ENCODE measurements at regions not wholly inside any gene's neighbourhood (a gene's known extent, or its start where the extent isn't known, plus 50 kb on each side); places are given as distances from the start of the nearest gene placed in this dataset.
A peak's percentile ranks its signal among the peaks of the same experiment; 100 is the strongest.
"Not testable (repeated sequence)": the region's sequence is repeated elsewhere in the genome, so short reads cannot be mapped to it uniquely, and the experiment has no call there.

DNA sequence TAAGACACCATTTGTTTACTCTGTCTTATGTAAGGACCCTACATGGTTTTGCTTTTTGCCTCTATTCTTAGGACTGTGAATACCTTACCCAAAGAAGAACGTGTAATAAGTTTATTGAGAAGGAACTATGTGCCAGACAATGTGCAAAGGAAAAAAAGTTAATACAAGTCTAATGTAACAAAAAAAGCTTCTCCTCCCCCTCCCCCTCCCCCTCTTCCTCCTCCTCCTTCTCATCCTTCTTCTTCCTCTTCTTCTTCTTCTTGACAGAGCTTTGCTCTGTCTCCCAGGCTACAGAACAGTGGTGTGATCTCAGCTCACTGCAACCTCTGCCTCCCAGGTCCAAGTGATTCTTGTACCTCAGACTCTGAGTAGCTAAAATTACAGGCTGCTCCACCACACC lies 50.9 kb upstream of the MITF start:
- Mint-ChIP-seq H3K4me3 (no peak overlapping the region), H3K27ac (no peak overlapping the region), H3K4me1 (no peaks in the 10 kb centered on the region), H3K27me3 (no peaks in the 10 kb centered on the region), H3K36me3 (no peaks in the 10 kb centered on the region), H3K9me3 (peaks cover 0 to 2% (median 0%) of the 10 kb centered on the region in 7 donors)
- DNase-seq (no peak), ATAC-seq (ENCODE audit: low read depth in 2 of 2) (no peak)

DNA sequence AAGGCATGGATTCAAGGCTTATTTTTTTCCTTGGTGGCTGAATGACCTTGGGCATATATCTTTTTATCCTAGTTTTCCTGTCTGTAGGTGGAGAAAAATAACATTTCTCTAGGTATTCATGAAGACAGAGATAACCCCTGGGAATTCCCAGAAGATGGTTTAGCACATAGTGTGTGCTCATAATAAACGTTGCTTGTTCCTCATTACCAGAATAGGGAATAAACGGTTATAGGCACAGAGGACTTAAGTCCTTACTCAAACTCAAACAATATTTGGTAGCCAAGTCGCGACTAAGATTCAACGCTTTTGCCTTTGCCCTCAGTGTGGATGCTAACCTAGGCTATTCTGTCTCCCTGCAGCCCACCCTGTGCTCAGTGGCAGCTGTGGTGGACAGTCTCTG lies 51.6 kb upstream of the MITF start:
- ATAC-seq (ENCODE audit: low read depth in 2 of 2) (no peak), DNase-seq (no peak)
- Mint-ChIP-seq H3K4me1 (no peaks in the 10 kb centered on the region), H3K27ac (no peak overlapping the region), H3K36me3 (no peaks in the 10 kb centered on the region), H3K9me3 (peaks cover 0 to 2% (median 0%) of the 10 kb centered on the region in 7 donors), H3K27me3 (no peaks in the 10 kb centered on the region), H3K4me3 (no peak overlapping the region)

DNA sequence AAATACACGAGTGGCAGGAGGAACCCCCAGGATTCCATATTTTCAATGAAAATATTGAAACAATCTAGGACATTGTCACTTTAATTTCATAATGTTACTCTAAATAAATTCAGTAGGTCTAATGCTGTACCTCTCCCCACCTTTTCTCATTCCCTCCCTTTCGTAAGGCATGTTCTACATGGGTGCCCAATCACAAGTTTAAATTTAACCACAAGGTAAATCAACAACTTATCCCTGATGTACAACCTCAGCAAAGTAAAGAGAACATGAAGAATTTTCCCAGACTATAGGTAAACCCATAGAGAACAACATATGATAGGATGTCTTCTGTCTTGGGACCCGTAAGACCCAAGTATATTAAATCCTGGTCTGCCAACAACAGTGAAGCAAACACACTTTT lies 53.2 kb upstream of the MITF start:
- no peak overlapping the region for H3K27ac Mint-ChIP-seq
- DNase-seq (no peak), ATAC-seq (ENCODE audit: low read depth in 2 of 2) (no peak)
- peaks cover 0 to 2% (median 0%) of the 10 kb centered on the region in 7 donors for H3K9me3 Mint-ChIP-seq
- H3K36me3 Mint-ChIP-seq = no peaks in the 10 kb centered on the region
- peaks cover 0 to 6% (median 0%) of the 10 kb centered on the region in 3 donors for H3K27me3 Mint-ChIP-seq
- H3K4me1 Mint-ChIP-seq = no peaks in the 10 kb centered on the region
- no peak overlapping the region for H3K4me3 Mint-ChIP-seq

DNA sequence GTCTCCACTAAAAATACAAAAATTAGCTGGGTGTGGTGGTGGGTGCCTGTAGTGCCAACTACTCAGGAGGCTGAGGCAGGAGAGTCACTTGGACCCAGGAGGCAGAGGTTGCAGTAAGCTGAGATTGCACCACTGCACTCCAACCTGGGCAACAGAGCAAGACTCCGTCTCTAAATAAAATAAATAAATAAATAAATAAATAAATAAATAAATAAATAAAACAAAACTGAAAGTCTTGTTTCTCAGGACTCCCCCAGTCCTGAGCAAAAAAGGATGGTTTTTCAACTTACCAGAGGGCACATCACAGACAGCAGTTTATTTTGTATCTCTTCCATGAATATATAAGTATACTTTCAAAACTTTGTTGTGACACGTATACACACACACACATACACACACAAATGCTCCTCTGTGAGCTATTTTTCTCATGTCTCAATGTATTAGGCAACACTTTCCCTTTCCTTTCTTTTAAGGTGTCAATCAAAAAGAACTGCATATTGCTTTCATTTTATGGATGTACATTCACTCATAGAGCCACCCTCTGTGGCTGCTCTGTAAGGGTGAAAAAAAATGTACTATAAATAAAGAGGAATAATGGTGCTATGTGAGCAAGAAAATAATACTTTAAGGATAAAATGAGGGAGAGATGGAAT lies 54.8 kb upstream of the MITF start:
- H3K9me3 Mint-ChIP-seq = peaks cover 0 to 2% (median 0%) of the 10 kb centered on the region in 7 donors
- no peak overlapping the region for H3K27ac Mint-ChIP-seq
- H3K27me3 Mint-ChIP-seq = peaks cover 0 to 9% (median 0%) of the 10 kb centered on the region in 3 donors
- H3K4me3 Mint-ChIP-seq = no peak overlapping the region
- no peak for ATAC-seq (ENCODE audit: low read depth in 2 of 2)
- no peaks in the 10 kb centered on the region for H3K36me3 Mint-ChIP-seq
- no peaks in the 10 kb centered on the region for H3K4me1 Mint-ChIP-seq
- DNase-seq = no peak

DNA sequence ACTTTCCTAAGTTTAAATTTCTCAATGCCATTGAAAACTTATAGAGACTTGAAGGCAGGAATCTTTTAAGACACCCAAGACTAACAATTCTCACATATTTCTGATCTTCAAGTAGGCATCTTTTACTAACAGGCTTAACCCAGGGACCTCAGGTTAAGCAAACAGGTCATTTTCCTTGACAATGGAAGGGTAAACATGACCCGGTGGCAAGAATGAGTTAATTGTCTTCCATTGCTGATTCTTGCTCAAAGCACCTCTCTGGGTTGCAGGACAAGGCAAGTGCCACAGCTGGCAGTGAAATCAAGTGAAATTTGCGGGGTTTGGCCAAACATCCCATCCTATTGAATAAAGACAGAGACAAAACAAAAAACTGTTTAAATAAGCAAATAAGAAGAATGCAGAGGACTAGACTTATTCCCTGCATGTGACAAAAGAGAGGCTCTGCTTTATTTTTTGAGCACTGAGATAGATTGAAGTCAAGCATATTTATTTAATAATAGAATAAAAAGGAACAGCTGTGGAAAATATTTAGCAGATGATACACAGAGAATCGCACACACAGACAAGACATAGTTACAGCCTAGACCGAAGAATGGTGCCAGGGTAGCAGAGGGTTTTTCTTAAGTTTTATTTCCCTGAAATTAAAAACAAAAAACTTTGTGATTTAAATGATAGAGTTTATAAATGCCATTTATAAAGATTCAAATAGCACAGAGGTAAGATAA lies 56.0 kb upstream of the MITF start:
- DNase-seq (no peak), ATAC-seq (ENCODE audit: low read depth in 2 of 2) (no peak)
- Mint-ChIP-seq H3K4me3 (no peak overlapping the region), H3K36me3 (no peaks in the 10 kb centered on the region), H3K27ac (peak overlapping the region in 1 of 6 donors; percentile 56), H3K4me1 (no peaks in the 10 kb centered on the region), H3K27me3 (peaks cover 0 to 15% (median 0%) of the 10 kb centered on the region in 3 donors), H3K9me3 (peaks cover 0 to 1% (median 0%) of the 10 kb centered on the region in 7 donors)

DNA sequence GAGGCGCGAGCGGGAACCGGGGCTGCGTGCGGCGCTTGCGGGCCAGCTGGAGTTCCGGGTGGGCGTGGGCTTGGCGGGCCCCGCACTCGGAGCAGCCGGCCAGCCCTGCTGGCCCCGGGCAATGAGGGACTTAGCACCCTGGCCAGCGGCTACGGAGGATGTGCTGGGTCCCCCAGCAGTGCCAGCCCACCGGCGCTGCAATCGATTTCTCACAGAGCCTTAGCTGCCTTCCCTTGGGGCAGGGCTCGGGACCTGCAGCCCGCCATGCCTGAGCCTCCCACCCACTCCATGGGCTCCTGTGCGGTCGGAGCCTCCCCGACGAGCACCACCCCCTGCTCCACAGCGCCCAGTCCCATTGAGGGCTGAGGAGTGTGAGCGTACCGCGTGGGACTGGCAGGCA lies 61.8 kb upstream of the MITF start:
- H3K27me3 Mint-ChIP-seq = peaks cover 0 to 20% (median 0%) of the 10 kb centered on the region in 3 donors
- not testable (repeated sequence) for H3K4me3 Mint-ChIP-seq; ATAC-seq (ENCODE audit: low read depth in 2 of 2); H3K27ac Mint-ChIP-seq; H3K4me1 Mint-ChIP-seq; H3K9me3 Mint-ChIP-seq; H3K36me3 Mint-ChIP-seq; DNase-seq

DNA sequence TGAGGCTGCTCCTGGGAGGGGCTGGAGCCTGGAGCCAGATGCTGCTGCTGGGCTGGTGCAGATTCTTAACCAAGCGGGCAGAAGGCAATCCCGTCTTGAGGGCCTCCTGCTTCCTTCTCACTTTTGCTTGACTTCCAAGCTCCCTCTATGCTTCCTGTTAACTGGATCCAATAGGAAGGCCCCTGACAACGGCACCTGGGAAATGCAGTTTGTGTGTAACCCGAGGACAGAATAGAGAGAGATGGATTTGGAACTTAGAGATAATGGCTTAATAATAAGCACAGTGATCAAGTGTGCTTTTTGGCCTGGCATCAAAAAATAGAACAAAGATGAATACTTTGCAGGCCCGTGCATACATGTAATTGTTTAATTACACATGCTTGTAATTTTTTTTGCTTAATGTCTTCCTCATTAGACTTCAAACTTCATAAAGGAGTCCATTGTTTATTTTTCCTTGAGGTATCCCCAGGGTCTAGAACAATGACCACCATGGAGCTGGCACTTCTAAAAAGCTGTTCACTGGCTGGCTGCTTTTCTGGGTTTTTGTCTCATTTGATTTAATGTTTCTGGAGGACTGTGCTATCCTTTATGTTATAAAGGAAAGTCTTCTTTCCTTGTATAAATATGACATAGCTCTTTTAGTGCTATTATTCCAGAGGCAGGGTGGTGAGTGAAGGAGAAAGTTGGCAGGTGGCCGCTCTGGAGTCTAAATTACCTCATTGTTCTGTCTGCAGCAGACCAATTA lies 63.3 kb upstream of the MITF start:
- DNase-seq (no peak), ATAC-seq (ENCODE audit: low read depth in 2 of 2) (no peak)
- Mint-ChIP-seq H3K4me1 (no peaks in the 10 kb centered on the region), H3K4me3 (no peak overlapping the region), H3K9me3 (no peaks in the 10 kb centered on the region), H3K27ac (no peak overlapping the region), H3K27me3 (peaks cover 0 to 13% (median 0%) of the 10 kb centered on the region in 3 donors), H3K36me3 (no peaks in the 10 kb centered on the region)

DNA sequence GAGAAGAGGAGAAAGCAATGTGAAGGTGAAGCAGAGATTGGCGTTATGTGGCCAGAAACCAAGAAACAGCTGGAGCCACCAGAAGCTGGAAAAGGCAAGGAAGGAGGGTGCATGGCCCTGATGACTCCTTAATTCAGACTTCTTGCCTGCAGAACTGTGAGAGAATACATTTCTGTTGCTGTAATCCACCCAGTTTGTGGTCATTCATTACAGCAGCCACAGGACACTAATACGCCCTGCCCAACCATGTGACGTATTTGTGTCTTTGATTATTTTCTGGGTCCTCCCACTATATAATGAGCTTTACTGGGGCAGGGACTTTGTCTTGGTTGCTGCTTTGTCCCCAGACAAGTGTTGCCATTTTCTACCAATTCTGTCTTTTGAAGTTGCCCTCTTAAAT lies 64.5 kb upstream of the MITF start:
- no peak overlapping the region for H3K4me3 Mint-ChIP-seq
- H3K9me3 Mint-ChIP-seq = no peaks in the 10 kb centered on the region
- ATAC-seq (ENCODE audit: low read depth in 2 of 2) (no peak), DNase-seq (no peak)
- H3K27ac Mint-ChIP-seq = no peak overlapping the region
- H3K36me3 Mint-ChIP-seq = no peaks in the 10 kb centered on the region
- H3K27me3 Mint-ChIP-seq = peaks cover 0 to 12% (median 0%) of the 10 kb centered on the region in 3 donors
- no peaks in the 10 kb centered on the region for H3K4me1 Mint-ChIP-seq

DNA sequence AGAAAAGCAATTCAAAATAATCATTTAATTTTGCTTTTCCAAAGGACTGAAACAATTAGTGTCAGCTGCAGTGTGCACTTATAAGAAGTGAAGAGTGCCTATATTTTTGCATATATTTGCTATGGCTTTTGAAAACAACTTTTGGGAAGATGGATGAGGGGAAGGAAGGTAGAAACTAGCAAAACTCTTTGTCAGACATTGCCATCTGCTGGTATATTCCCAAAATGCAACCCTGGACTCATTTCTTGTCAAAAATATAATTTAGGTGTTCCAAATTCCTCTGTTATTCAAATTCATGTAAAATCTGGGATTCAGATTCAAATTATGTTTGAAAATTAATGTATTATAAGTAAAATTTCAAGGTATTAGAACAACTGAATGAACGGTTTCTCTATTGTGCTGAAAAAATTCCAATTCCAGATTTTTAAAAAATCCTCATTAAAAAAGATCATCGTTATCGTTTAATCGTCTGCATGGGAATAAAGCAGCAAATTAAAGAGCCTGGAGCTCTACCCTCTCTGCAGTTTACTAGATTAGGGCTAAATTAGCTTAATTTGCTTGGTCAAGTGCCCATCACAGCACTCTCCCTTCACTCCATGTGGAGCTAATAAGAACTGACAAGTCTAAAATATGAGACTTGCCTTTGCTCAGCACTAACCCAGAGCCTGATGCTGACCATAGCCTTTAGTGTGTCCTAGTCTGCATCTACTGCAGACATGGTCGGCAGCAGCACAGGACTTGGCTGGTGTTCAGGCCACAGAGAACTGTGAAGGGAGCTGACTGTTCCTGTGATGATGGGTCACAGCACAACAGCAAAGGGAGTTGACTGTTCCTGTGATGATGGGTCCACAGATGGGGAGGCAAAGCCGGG lies 67.9 kb upstream of the MITF start:
- Mint-ChIP-seq H3K27me3 (peaks cover 0 to 6% (median 0%) of the 10 kb centered on the region in 3 donors), H3K9me3 (peaks cover 0 to 3% (median 0%) of the 10 kb centered on the region in 7 donors), H3K27ac (no peak overlapping the region), H3K4me3 (no peak overlapping the region), H3K36me3 (no peaks in the 10 kb centered on the region), H3K4me1 (no peaks in the 10 kb centered on the region)
- no peak for ATAC-seq (ENCODE audit: low read depth in 2 of 2)
- DNase-seq = no peak

DNA sequence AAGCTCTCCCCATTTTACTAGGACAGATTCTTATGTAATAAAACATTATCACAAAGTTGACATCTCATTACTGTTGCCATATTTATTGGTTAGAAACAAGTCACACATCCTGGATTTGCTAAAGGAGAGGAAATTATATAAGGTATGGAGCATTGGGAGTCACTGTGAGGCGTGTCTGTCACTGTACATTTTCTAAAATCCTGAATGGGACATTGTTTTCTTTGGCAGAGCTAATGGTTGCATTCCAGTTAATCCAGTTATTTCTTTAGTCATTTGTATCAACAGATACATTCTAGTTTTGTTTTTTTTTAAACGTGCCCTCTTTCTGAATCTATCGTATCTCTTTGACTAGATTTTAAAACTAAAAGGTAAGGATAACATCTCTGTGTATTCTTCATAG lies 70.2 kb upstream of the MITF start:
- DNase-seq = no peak

DNA sequence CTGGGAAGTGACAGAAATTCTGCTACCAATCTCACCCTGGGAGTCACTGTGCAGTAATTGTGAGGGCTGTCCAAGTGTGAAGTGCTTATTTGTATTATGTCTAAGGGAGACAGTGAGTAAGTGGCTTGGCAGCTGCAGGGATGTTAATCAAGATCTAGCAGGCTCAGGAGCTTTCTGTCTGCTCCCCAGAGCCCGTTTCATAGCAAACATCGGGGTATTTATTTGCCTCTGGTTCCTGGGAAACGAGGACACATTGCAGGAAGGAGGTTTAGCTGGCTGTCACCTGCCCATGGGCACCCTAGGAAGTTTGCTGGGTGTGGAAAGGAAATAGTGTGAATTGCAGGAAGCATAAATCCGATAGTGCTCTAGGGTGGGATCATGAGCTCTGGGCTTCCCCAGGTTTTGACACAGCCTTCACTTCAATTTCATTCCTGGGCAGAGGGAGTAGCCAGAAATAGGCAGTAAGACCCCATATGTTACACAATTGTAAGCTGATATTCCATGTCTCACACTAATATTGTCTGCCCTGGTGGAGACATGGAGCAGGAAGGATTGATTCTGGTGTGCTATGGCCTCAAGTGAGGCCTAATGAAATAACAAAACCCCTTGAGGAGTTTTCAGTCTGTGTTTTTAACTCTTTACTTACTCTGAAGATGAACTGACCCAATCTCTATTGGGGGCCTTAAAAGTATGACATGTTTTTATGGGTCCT lies 74.1 kb upstream of the MITF start:
- Mint-ChIP-seq H3K27me3 (peaks cover 0 to 4% (median 0%) of the 10 kb centered on the region in 3 donors), H3K4me1 (no peaks in the 10 kb centered on the region)

More for the DNA sequence above, 70.2 kb upstream of the MITF start:
- H3K9me3 Mint-ChIP-seq = peaks cover 0 to 3% (median 0%) of the 10 kb centered on the region in 7 donors
- H3K4me1 Mint-ChIP-seq = no peaks in the 10 kb centered on the region
- H3K4me3 Mint-ChIP-seq = no peak overlapping the region
- ATAC-seq (ENCODE audit: low read depth in 2 of 2) = no peak
- no peak overlapping the region for H3K27ac Mint-ChIP-seq
- H3K36me3 Mint-ChIP-seq = no peaks in the 10 kb centered on the region
- H3K27me3 Mint-ChIP-seq = peaks cover 0 to 6% (median 0%) of the 10 kb centered on the region in 3 donors

DNA sequence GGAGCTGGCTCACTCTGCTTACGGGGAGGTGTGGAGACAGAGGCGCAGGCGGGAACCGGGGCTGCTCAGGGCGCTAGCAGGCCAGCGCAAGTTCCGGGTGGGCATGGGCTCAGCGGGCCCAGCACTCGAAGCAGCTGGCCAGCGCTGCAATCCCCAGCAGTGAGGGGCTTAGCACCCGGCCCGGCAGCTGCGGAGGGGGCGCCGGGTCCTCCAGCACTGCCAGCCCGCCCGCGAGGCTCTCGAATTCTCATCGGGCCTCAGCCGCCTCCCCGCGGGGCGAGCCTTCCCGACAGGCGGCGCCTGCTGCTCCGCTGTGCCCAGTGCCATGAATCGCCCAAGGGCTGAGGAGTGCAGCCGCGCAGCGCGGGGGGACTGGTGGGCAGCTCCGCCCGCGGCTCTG lies 78.6 kb upstream of the MITF start:
- ATAC-seq (ENCODE audit: low read depth in 2 of 2) (no peak), DNase-seq (no peak)
- no peak overlapping the region for H3K27ac Mint-ChIP-seq
- H3K4me1 Mint-ChIP-seq = no peaks in the 10 kb centered on the region
- H3K36me3 Mint-ChIP-seq = no peaks in the 10 kb centered on the region
- peaks cover 0 to 4% (median 0%) of the 10 kb centered on the region in 3 donors for H3K27me3 Mint-ChIP-seq
- H3K9me3 Mint-ChIP-seq = peaks cover 0 to 5% (median 0%) of the 10 kb centered on the region in 7 donors
- H3K4me3 Mint-ChIP-seq = no peak overlapping the region

More for the DNA sequence above, 74.1 kb upstream of the MITF start:
- DNase-seq (no peak), ATAC-seq (ENCODE audit: low read depth in 2 of 2) (no peak)
- Mint-ChIP-seq H3K36me3 (no peaks in the 10 kb centered on the region), H3K27ac (peak overlapping the region in 1 of 6 donors; percentile 54), H3K4me3 (no peak overlapping the region), H3K9me3 (peaks cover 0 to 3% (median 0%) of the 10 kb centered on the region in 7 donors)
